Esophagus (tissue), 2 donors: ENCODE measurements at regions not wholly inside any gene's neighbourhood (a gene's known extent, or its start where the extent isn't known, plus 50 kb on each side); places are given as distances from the start of the nearest gene placed in this dataset.

Experiments used
- H3K27ac ChIP-seq, 2 donors: one replicate each; pipeline ENCODE4 v1.5.1; 2013; ENCODE audit warnings: low read depth in 2 of 2, mild to moderate bottlenecking in 2 of 2, inconsistent platforms in 1 of 2, low read length in 1 of 2, moderate library complexity in 1 of 2
- H3K27me3 ChIP-seq, 2 donors: one replicate each; pipeline ENCODE4 v1.6.1; 2013; ENCODE audit warnings: low read length in 2 of 2, control low read depth in 1 of 2, mild to moderate bottlenecking in 1 of 2; ENCODE audit not compliant: insufficient read depth in 2 of 2, control insufficient read depth in 1 of 2
- H3K36me3 ChIP-seq, 2 donors: one replicate each; pipeline ENCODE4 v1.6.1; 2013; ENCODE audit warnings: low read length in 1 of 2; ENCODE audit not compliant: control insufficient read depth in 2 of 2, insufficient read depth in 2 of 2
- H3K4me1 ChIP-seq, 2 donors: one replicate each; pipeline ENCODE4 v1.6.1; 2013; ENCODE audit warnings: low read length in 1 of 2; ENCODE audit not compliant: control insufficient read depth in 2 of 2, insufficient read depth in 2 of 2
- H3K4me3 ChIP-seq, 2 donors: one replicate each; pipeline ENCODE4 v1.5.1; 2013; ENCODE audit warnings: low read length in 2 of 2, mild to moderate bottlenecking in 2 of 2, low read depth in 1 of 2, moderate library complexity in 1 of 2
- H3K9me3 ChIP-seq, 2 donors: one replicate each; pipeline ENCODE4 v1.6.1; 2013; ENCODE audit warnings: mild to moderate bottlenecking in 2 of 2, low read depth in 1 of 2, low read length in 1 of 2, moderate library complexity in 1 of 2; ENCODE audit not compliant: control insufficient read depth in 2 of 2, insufficient read depth in 1 of 2
- WGBS, 2 donors: extraction: QIAGEN DNeasy Blood & Tissue Kit; methylation state at CpG; one replicate each; pipeline ENCODE4 v1.1.7; 2013; 5-methylcytosine and 5-hydroxymethylcytosine counted together
- donor health status: healthy with polysubstance abuse.
- donor health status: Bipolar disorder and iron deficiency.

GRCh38 chr3:161598639-161599038, 102.0 kb downstream of the OTOL1 start:
- Histone ChIP-seq H3K27ac (no peak overlapping the region), H3K27me3 (no peaks in the 10 kb centered on the region), H3K4me1 (no peaks in the 10 kb centered on the region), H3K9me3 (no peaks in the 10 kb centered on the region), H3K36me3 (no peaks in the 10 kb centered on the region), H3K4me3 (no peak overlapping the region)
- 91% methylated on average over 2 of the region's 2 CpGs for WGBS, 2 donors

GRCh38 chr3:161599697-161600096, 103.1 kb downstream of the OTOL1 start:
- Histone ChIP-seq H3K27me3 (no peaks in the 10 kb centered on the region), H3K9me3 (no peaks in the 10 kb centered on the region), H3K36me3 (no peaks in the 10 kb centered on the region), H3K4me1 (no peaks in the 10 kb centered on the region), H3K4me3 (no peak overlapping the region), H3K27ac (no peak overlapping the region)
- 24 to 35% methylated on average over 1 of the region's 1 CpG for WGBS, 2 donors

- H3K9me3 ChIP-seq = no peaks in the 10 kb centered on the region
- H3K27ac ChIP-seq = no peak overlapping the region
- WGBS, 2 donors = 63 to 66% methylated on average over 5 of the region's 5 CpGs
- no peaks in the 10 kb centered on the region for H3K36me3 ChIP-seq
- no peaks in the 10 kb centered on the region for H3K27me3 ChIP-seq
- no peaks in the 10 kb centered on the region for H3K4me1 ChIP-seq
- H3K4me3 ChIP-seq = no peak overlapping the region
Observed at GRCh38 chr3:161600173-161600572, 103.6 kb downstream of the OTOL1 start.

DNA sequence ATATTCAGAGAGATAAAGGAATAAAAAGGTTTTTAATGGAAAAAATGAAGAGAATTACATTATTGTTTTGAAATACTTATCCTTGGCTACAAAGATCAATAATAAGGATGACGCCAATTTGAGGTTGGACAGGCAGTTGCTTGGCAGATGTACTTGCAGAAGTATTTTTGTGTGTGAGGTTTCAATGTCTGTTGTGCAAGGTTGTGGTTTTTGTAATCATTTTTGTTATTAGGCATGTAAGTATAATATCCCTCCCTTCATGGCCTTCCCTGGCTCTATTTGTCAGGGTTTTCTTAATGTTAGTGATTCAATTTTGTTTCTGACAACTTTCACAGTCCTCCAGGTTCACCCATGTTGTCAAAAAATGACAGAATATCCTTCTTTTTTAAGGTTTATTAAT, 105.9 kb downstream of the OTOL1 start:
- Histone ChIP-seq H3K36me3 (no peaks in the 10 kb centered on the region), H3K4me1 (no peaks in the 10 kb centered on the region), H3K9me3 (no peaks in the 10 kb centered on the region), H3K27ac (no peak overlapping the region), H3K4me3 (no peak overlapping the region), H3K27me3 (no peaks in the 10 kb centered on the region)
- WGBS, 2 donors = 75 to 79% methylated on average over 1 of the region's 1 CpG

DNA sequence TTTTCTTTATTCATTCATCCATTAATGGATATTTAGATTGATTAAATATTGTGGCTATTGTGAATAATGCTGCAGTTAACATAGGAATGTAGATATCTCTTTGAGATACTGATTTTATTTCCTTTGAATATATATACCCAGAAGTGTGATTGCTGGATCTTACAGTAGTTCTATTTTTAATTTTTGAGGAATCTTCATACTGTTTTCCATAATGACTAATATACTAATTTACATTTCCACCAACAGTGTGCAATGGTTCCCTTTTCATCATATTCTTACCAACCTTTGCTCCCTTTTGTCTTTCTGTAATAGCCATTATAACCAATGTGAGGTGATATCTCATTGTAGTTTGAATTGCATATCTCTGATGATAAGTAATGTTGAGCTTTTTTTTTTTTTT, 106.3 kb downstream of the OTOL1 start:
- no peaks in the 10 kb centered on the region for H3K9me3 ChIP-seq
- H3K27me3 ChIP-seq = no peaks in the 10 kb centered on the region
- no peak overlapping the region for H3K4me3 ChIP-seq
- H3K27ac ChIP-seq = no peak overlapping the region
- no peaks in the 10 kb centered on the region for H3K36me3 ChIP-seq
- H3K4me1 ChIP-seq = no peaks in the 10 kb centered on the region

- Histone ChIP-seq H3K27ac (no peak overlapping the region), H3K36me3 (no peaks in the 10 kb centered on the region), H3K9me3 (no peaks in the 10 kb centered on the region), H3K4me3 (no peak overlapping the region), H3K27me3 (no peaks in the 10 kb centered on the region), H3K4me1 (no peaks in the 10 kb centered on the region)
- WGBS, 2 donors = 28 to 37% methylated on average over 1 of the region's 1 CpG
Observed at GRCh38 chr3:161607056-161607455, 110.4 kb downstream of the OTOL1 start.

DNA sequence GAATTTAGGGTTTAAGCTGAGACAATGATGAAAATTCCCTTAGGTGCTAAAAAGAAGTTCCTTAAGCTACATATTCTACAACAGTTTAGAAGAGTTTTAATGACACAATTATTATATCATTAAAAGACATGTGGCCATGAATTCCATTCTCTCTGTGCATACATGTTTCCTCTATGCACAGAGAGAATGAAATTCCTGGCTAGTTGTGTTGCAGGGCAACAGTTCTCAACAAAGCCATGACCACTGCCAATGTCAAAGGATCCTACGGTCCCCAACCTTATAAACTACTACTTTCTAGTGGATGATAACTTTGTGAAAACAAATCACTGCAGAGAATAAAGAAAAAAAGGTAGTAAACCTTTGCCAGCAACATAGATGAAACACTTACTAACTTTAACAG, 122.7 kb downstream of the OTOL1 start:
- no peaks in the 10 kb centered on the region for H3K36me3 ChIP-seq
- no peaks in the 10 kb centered on the region for H3K4me1 ChIP-seq
- no peaks in the 10 kb centered on the region for H3K27me3 ChIP-seq
- H3K9me3 ChIP-seq = no peaks in the 10 kb centered on the region
- no peak overlapping the region for H3K27ac ChIP-seq
- 61 to 70% methylated on average over 1 of the region's 1 CpG for WGBS, 2 donors
- H3K4me3 ChIP-seq = no peak overlapping the region

- Histone ChIP-seq H3K9me3 (no peaks in the 10 kb centered on the region), H3K4me1 (no peaks in the 10 kb centered on the region), H3K36me3 (no peaks in the 10 kb centered on the region), H3K27ac (no peak overlapping the region), H3K27me3 (no peaks in the 10 kb centered on the region), H3K4me3 (no peak overlapping the region)
- WGBS, 2 donors = 57 to 66% methylated on average over 2 of the region's 2 CpGs
Observed at GRCh38 chr3:161630794-161631193, 134.2 kb downstream of the OTOL1 start.

- H3K4me1 ChIP-seq = no peaks in the 10 kb centered on the region
- H3K9me3 ChIP-seq = no peaks in the 10 kb centered on the region
- no peaks in the 10 kb centered on the region for H3K27me3 ChIP-seq
- no peaks in the 10 kb centered on the region for H3K36me3 ChIP-seq
- no peak overlapping the region for H3K27ac ChIP-seq
- H3K4me3 ChIP-seq = no peak overlapping the region
Observed at GRCh38 chr3:161631536-161631935, 134.9 kb downstream of the OTOL1 start.

GRCh38 chr3:161637559-161637958, 141.0 kb downstream of the OTOL1 start:
- H3K27ac ChIP-seq = no peak overlapping the region
- H3K4me1 ChIP-seq = no peaks in the 10 kb centered on the region
- no peaks in the 10 kb centered on the region for H3K27me3 ChIP-seq
- H3K9me3 ChIP-seq = no peaks in the 10 kb centered on the region
- no peak overlapping the region for H3K4me3 ChIP-seq
- H3K36me3 ChIP-seq = no peaks in the 10 kb centered on the region
- 33 to 38% methylated on average over 2 of the region's 2 CpGs for WGBS, 2 donors
